ENCODE measurements at regions not wholly inside any gene's neighbourhood (a gene's known extent, or its start where the extent isn't known, plus 50 kb on each side); places are given as distances from the start of the nearest gene placed in this dataset.
A peak's percentile ranks its signal among the peaks of the same experiment; 100 is the strongest.

GRCh38 chr5:159451197-159452052 is 121.1 kb upstream of the IL12B start:
- no peak for TF ChIP-seq CTCF (IDR thresholded peaks at IDR 0.05; ENCODE audit: low read depth, low read length, missing control alignments)
- no peak for DNase-seq (ENCODE audit: low read depth)

GRCh38 chr5:159452480-159453167 is 122.3 kb upstream of the IL12B start:
- no peak for DNase-seq (ENCODE audit: low read depth)
- no peak for TF ChIP-seq CTCF (IDR thresholded peaks at IDR 0.05; ENCODE audit: low read depth, low read length, missing control alignments)
- no peak overlapping the region for H3K4me3 ChIP-seq (ENCODE audit: low read depth, low read length)

More at GRCh38 chr5:159451197-159452052, 121.1 kb upstream of the IL12B start:
- no peak overlapping the region for H3K4me3 ChIP-seq (ENCODE audit: low read depth, low read length)

- TF ChIP-seq CTCF (IDR thresholded peaks at IDR 0.05; ENCODE audit: low read depth, low read length, missing control alignments): no peak
- no peak for DNase-seq (ENCODE audit: low read depth)
- H3K4me3 ChIP-seq (ENCODE audit: low read depth, low read length): no peak overlapping the region
Observed at GRCh38 chr5:159453209-159453608, 122.9 kb upstream of the IL12B start.

DNA sequence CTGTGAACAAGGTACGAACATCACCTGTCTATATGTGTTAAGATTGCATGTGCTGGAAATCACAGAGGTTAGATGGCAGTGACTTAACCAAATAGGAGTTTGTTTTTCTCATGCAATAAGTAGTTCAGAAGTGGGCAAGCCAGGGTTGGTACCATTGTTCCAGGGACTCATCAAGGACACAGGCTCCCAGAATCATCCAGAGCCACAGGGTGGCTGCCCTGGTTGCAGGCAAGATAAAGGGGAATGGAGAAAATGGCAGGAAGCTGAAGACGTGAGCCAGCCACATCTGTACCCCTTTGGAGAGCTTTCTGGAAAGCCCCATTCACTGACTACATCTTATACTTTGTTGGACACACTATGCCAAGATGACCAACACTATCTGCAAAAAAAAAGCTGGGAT is 126.0 kb upstream of the IL12B start:
- H3K4me3 ChIP-seq (ENCODE audit: low read depth, low read length): no peak overlapping the region
- no peak for TF ChIP-seq CTCF (IDR thresholded peaks at IDR 0.05; ENCODE audit: low read depth, low read length, missing control alignments)
- no peak for DNase-seq (ENCODE audit: low read depth)

- no peak for TF ChIP-seq CTCF (IDR thresholded peaks at IDR 0.05; ENCODE audit: low read depth, low read length, missing control alignments)
- DNase-seq (ENCODE audit: low read depth): peak; percentile 86
Observed at GRCh38 chr5:159456722-159457465, 126.6 kb upstream of the IL12B start.

GRCh38 chr5:159458217-159458711 is 128.0 kb upstream of the IL12B start:
- no peak for TF ChIP-seq CTCF (IDR thresholded peaks at IDR 0.05; ENCODE audit: low read depth, low read length, missing control alignments)
- DNase-seq (ENCODE audit: low read depth): peak; percentile 72
- peak overlapping the region; percentile 20; the same call in 1 of the 2 replicates for H3K4me3 ChIP-seq (ENCODE audit: low read depth, low read length)

More at GRCh38 chr5:159456722-159457465, 126.6 kb upstream of the IL12B start:
- no peak overlapping the region for H3K4me3 ChIP-seq (ENCODE audit: low read depth, low read length)

Data from GM12864 (cell line).